ENCODE measurements at regions not wholly inside any gene's neighbourhood (a gene's known extent, or its start where the extent isn't known, plus 50 kb on each side); places are given as distances from the start of the nearest gene placed in this dataset.
"Not testable (repeated sequence)": the region's sequence is repeated elsewhere in the genome, so short reads cannot be mapped to it uniquely, and the experiment has no call there.

GRCh38 chr2:56807861-56808260, 624.1 kb downstream of the CCDC85A start:
- ATAC-seq (no peak), DNase-seq (no peak)

GRCh38 chr2:56811401-56811800, 627.6 kb downstream of the CCDC85A start:
- ATAC-seq (no peak), DNase-seq (no peak)

DNA sequence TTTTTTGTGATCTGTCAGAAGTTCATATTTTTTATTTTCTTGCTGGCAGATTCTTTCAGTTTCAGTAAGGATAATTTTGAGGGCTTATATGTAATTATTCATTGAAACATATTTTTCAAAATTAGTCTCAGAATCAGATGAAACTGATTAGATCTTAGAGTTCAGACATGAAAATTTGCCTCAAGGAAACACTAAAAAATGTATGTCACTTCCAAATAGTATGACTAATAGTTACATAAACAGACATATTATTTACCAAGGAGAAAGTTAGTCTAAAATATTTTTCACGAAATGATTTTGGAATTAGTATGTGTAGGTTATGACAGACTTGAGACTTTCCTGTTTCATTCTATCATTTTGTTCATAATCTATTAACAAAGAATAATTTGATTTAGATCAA, 628.6 kb downstream of the CCDC85A start:
- ATAC-seq (no peak), DNase-seq (no peak)

DNA sequence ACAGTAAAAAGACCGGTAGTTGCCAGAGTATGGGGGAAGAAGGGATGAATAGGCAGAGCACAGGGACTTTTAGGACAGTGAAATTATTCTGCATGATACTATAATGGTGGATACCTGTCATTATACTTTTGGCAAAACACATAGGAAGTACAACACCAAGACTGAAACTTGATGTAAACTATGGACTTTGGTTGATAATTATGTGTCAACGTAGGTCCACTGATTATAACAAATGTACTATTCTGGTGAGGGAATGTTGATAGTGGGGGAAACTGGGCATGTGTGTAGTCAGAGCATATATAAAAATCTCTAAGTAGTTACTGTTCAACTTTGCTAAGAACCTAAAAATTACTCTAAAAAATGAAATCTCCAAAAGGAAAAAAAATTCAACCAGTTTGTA, 629.7 kb downstream of the CCDC85A start:
- no peak for DNase-seq
- no peak for ATAC-seq

GRCh38 chr2:56816666-56817065, 632.9 kb downstream of the CCDC85A start:
- no peak for DNase-seq

GRCh38 chr2:56831780-56832179, 648.0 kb downstream of the CCDC85A start:
- DNase-seq (no peak), ATAC-seq (no peak)

More at GRCh38 chr2:56816666-56817065, 632.9 kb downstream of the CCDC85A start:
- no peak for ATAC-seq

GRCh38 chr2:56834686-56835085, 650.9 kb downstream of the CCDC85A start:
- DNase-seq: no peak
- ATAC-seq: no peak

- DNase-seq, ATAC-seq: not testable (repeated sequence)
Measured at GRCh38 chr2:56840009-56840408, 656.2 kb downstream of the CCDC85A start.

DNA sequence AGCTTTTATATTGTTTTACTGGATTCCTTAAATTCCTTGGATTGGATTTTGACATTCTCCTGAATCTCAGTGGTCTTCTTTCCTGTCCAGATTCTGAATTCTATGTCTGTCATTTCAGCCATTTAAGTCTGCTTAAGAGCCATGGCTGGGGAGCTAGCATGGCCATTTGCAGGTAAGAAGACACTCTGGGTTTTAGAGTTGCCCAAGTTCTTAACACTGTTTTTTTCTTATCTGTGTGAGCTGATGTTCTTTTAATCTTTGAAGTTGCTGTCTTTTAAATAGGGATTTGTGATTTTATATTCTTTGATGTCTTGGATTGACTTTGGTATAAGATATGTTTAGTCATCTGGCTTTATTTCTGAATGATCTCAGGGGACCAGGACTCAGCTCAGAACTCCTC, 677.2 kb downstream of the CCDC85A start:
- ATAC-seq: no peak

GRCh38 chr2:56871644-56872043, 687.9 kb downstream of the CCDC85A start:
- DNase-seq (no peak), ATAC-seq (no peak)

More for the DNA sequence above, 677.2 kb downstream of the CCDC85A start:
- DNase-seq: no peak

GRCh38 chr2:56874717-56875116, 690.9 kb downstream of the CCDC85A start:
- ATAC-seq (no peak), DNase-seq (no peak)

- no peak for ATAC-seq
- no peak for DNase-seq
Measured at GRCh38 chr2:56889738-56890137, 705.9 kb downstream of the CCDC85A start.

DNA sequence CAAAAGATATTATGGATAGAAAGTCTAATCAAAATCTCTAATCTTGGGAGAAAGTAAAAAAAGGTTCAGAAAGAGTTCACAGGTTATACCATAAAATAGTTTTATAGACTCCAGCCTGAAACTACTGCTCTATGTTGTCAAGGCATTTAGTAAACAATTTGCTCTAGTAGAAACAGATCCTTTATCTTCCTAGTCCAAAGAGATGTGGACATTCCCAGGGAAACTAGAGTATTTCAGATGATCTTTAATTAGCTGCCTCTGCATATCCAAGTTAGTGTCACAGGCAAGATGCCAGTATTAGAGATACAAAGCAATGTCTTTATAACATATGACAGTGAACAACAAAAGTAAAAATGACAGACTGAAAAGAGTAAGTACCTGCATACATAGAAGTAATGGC, 708.6 kb downstream of the CCDC85A start:
- no peak for ATAC-seq

GRCh38 chr2:56898986-56899385, 715.2 kb downstream of the CCDC85A start:
- ATAC-seq (no peak), DNase-seq (no peak)

More for the DNA sequence above, 708.6 kb downstream of the CCDC85A start:
- DNase-seq: no peak

- DNase-seq: no peak
- ATAC-seq: no peak
Measured at GRCh38 chr2:56912490-56912889, 728.7 kb downstream of the CCDC85A start.

DNA sequence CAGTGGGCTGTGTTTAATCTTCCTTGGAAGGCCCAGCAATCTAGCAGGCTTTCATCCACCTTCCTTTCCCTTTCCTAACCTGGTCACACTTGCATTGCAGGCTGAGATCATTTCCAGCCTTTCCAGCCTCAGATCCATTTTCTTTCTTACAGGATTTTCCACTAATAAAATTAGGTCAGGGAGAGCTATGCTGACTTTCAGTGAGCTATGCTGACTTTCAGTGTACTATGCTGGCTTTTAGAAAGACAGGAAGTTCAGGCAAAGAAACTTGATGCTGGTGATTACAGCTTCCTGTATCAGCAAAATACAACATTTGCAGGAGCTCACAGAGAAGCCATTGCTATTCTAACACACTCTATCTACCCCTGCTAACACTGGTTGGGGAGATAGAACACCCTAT, 735.0 kb downstream of the CCDC85A start:
- ATAC-seq (no peak), DNase-seq (no peak)

GRCh38 chr2:56933976-56934375, 750.2 kb downstream of the CCDC85A start:
- DNase-seq: no peak
- ATAC-seq: no peak

DNA sequence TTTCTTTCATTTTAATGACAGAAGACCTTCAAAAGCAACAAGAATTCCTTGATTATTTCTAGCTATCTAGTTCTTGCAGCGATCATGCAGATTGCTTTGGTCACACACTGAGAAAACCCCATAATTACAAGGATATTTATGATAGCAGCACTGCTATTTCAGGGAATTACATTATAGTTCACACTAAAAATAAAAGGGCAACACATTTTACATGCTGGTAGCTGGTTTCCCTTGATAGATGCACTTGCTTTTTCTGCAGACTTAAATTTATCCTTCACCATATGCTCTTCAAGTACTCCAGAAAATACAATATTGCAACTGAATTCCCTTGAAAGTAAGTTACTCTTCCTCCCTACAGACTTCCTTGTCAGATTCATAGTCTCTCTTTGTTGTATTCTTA, 751.1 kb downstream of the CCDC85A start:
- no peak for ATAC-seq

GRCh38 chr2:56940054-56940453, 756.3 kb downstream of the CCDC85A start:
- DNase-seq: no peak
- ATAC-seq: no peak

More for the DNA sequence above, 751.1 kb downstream of the CCDC85A start:
- DNase-seq: no peak

DNA sequence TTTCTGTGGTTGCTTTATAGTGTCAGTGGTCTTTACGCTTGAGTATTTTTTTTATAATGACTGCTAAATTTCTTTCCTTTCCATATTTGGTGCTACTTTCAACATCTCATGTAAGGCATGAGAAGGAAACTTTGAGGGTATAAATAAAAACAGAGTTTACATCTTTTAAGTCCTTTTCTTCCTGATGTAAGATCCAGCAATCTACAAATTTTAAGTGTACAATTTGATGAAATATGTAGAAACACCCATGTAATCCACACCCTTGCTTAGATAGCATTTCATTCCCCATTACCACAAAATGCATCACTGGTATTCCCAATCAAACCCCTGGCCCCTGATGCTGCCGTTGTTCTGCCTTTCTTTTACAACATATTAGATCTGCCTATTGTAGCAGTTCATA, 769.1 kb downstream of the CCDC85A start:
- ATAC-seq: no peak
- DNase-seq: no peak

GRCh38 chr2:56960581-56960980, 776.8 kb downstream of the CCDC85A start:
- DNase-seq (no peak), ATAC-seq (no peak)

DNA sequence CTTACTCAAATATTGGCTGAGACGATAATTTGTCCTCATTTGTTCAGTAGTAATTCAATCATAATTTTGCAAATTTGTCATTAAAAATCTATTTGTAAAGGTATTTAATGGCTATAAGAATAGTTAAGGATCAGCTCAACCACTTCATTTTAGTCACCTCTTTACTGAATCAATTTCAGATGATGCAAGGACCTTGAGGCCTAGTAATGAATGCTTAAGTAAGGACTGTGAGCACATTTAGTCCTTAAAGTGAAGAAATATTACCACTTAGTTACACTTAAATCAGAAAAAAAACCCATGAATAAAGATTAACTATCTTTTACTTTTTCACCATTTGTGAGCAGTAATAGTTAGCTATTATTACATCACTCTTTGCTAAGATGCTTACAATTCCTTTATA, 778.9 kb downstream of the CCDC85A start:
- no peak for DNase-seq
- no peak for ATAC-seq

GRCh38 chr2:56969513-56969912, 785.7 kb downstream of the CCDC85A start:
- DNase-seq (no peak), ATAC-seq (no peak)

GRCh38 chr2:56971383-56971974, 787.7 kb downstream of the CCDC85A start:
- no peak for DNase-seq
- ATAC-seq: no peak

GRCh38 chr2:56981554-56981953, 797.8 kb downstream of the CCDC85A start:
- DNase-seq: no peak
- no peak for ATAC-seq
